Effector memory CD8-positive, alpha-beta T cell (primary cell): ENCODE measurements at regions not wholly inside any gene's neighbourhood (a gene's known extent, or its start where the extent isn't known, plus 50 kb on each side); places are given as distances from the start of the nearest gene placed in this dataset.
"Not testable (repeated sequence)": the region's sequence is repeated elsewhere in the genome, so short reads cannot be mapped to it uniquely, and the experiment has no call there.

Experiments
- ATAC-seq: fragments of 150-1000 bp; cut with Tn5 transposase; replicated peaks from 2 replicates; pipeline ENCODE4 v1.10.0; 2021; ENCODE audit warnings: mild to moderate bottlenecking, moderate library complexity
- DNase-seq, 3 experiments: peaks; one replicate each; pipeline ENCODE4 v3.0.0; 2021
- H3K27ac Mint-ChIP-seq, 2 donors: one replicate each; pipeline ENCODE4 v1.8.0; 2022; ENCODE audit warnings: mild to moderate bottlenecking in 2 of 2, mixed read lengths in 2 of 2, moderate library complexity in 2 of 2
- H3K27me3 Mint-ChIP-seq, 2 donors: one replicate each; pipeline ENCODE4 v1.8.0; 2022; ENCODE audit warnings: mixed read lengths in 2 of 2
- H3K36me3 Mint-ChIP-seq: one replicate; pipeline ENCODE4 v1.8.0; 2022; ENCODE audit warnings: mild to moderate bottlenecking, moderate library complexity, mixed read lengths; ENCODE audit not compliant: insufficient read depth
- H3K4me1 Mint-ChIP-seq, 2 donors: one replicate each; pipeline ENCODE4 v1.8.0; 2022; ENCODE audit warnings: low read depth in 2 of 2, mixed read lengths in 2 of 2
- H3K4me3 Mint-ChIP-seq, 2 donors: one replicate each; pipeline ENCODE4 v1.8.0; 2022; ENCODE audit warnings: mild to moderate bottlenecking in 2 of 2, mixed read lengths in 2 of 2, moderate library complexity in 2 of 2
- H3K9me3 Mint-ChIP-seq, 2 donors: one replicate each; pipeline ENCODE4 v1.8.0; 2022; ENCODE audit warnings: mixed read lengths in 2 of 2

DNA sequence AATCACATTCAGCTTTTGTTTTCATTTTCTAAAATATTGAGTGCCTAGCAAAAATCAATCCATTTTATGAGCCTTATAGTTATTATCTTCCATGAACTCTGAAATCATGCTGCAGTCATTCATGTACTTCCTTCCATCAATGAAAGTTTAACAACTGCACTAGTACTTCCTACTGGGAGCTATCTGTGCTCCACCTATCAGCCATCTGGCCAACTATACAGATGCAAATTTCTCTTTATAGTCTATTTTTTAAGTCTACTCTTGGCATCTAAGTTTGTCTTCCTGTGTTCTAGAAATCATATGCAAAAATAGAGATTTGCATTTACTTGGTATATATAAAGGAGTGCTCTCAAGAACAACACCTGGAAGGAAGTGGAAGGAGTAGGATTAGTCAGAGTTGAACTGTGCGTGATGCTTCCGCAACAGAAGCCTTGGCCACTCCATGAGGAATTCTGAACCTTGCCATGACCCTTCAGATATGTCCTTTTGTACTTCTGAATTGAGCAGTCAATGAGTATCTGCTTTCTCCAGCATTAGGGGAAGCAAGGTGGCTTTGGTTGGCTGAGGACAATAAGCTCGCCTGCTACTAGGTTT, 403.2 kb upstream of the ADAMTS5 start:
- no peak overlapping the region for H3K27ac Mint-ChIP-seq
- H3K4me1 Mint-ChIP-seq, result no peaks in the 10 kb centered on the region
- no peak for DNase-seq
- no peak overlapping the region for H3K4me3 Mint-ChIP-seq
- no peaks in the 10 kb centered on the region for H3K27me3 Mint-ChIP-seq
- no peak for ATAC-seq
- H3K36me3 Mint-ChIP-seq, result peaks cover 3% of the 10 kb centered on the region
- peaks cover 0 to 2% of the 10 kb centered on the region in 2 donors for H3K9me3 Mint-ChIP-seq

GRCh38 chr21:27369234-27369633, 402.3 kb upstream of the ADAMTS5 start:
- Mint-ChIP-seq H3K9me3 (peaks cover 0 to 2% of the 10 kb centered on the region in 2 donors), H3K27me3 (no peaks in the 10 kb centered on the region), H3K36me3 (peaks cover 3% of the 10 kb centered on the region), H3K27ac (no peak overlapping the region), H3K4me1 (no peaks in the 10 kb centered on the region), H3K4me3 (no peak overlapping the region)
- ATAC-seq (no peak), DNase-seq (no peak)

GRCh38 chr21:27366646-27367235, 399.9 kb upstream of the ADAMTS5 start:
- H3K4me3 Mint-ChIP-seq, result no peak overlapping the region
- peaks cover 3% of the 10 kb centered on the region for H3K36me3 Mint-ChIP-seq

DNA sequence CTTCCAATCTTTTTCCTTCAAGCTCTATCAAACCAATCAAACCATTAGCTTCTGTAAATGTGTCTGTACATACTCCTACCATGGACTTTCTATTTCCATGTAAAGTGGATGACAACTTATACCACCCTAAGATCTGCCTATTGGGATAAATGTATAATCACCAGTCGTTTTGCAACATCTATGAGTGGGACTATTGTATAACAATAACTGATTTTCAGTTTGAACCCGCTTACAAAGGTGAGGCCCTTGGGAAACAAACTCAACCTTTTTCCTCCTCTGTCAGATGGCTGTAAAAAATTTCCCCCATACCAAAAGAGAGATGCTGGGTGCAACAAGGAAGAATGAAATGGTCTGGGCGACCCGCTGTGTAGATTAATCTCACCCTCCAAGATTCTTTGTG, 399.1 kb upstream of the ADAMTS5 start:
- DNase-seq, result no peak
- no peak for ATAC-seq

More at GRCh38 chr21:27366646-27367235, 399.9 kb upstream of the ADAMTS5 start:
- Mint-ChIP-seq H3K9me3 (peaks cover 0 to 2% of the 10 kb centered on the region in 2 donors), H3K27ac (no peak overlapping the region), H3K4me1 (no peaks in the 10 kb centered on the region), H3K27me3 (no peaks in the 10 kb centered on the region)
- DNase-seq (no peak), ATAC-seq (no peak)

DNA sequence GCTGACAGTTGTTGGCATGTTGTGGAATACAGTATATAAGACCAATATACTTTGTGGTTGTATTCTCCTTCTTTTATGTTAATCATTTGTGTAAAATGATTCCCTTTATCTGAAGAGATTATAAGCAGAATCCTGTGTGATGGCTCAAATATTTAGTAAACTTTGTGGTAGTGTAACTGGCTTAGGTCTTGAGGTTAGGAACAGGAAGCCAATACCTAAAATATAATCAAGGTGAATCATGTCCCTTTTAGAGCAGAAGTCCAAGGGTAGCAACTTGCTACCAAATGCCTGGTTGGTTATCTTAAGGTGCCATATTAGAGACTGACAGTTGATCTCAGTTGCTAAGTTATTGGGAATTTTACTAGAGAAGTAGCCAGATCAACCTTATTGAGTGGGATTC, 398.5 kb upstream of the ADAMTS5 start:
- Mint-ChIP-seq H3K27ac (no peak overlapping the region), H3K4me1 (no peaks in the 10 kb centered on the region), H3K36me3 (peaks cover 3% of the 10 kb centered on the region), H3K9me3 (peaks cover 0 to 2% of the 10 kb centered on the region in 2 donors), H3K4me3 (no peak overlapping the region), H3K27me3 (no peaks in the 10 kb centered on the region)
- no peak for ATAC-seq
- no peak for DNase-seq

More for the DNA sequence above, 399.1 kb upstream of the ADAMTS5 start:
- H3K4me3 Mint-ChIP-seq, result no peak overlapping the region
- H3K36me3 Mint-ChIP-seq, result peaks cover 3% of the 10 kb centered on the region
- H3K27me3 Mint-ChIP-seq, result no peaks in the 10 kb centered on the region
- H3K4me1 Mint-ChIP-seq, result no peaks in the 10 kb centered on the region
- H3K9me3 Mint-ChIP-seq, result peaks cover 0 to 2% of the 10 kb centered on the region in 2 donors
- H3K27ac Mint-ChIP-seq, result no peak overlapping the region

- H3K27me3 Mint-ChIP-seq, result no peaks in the 10 kb centered on the region
- H3K36me3 Mint-ChIP-seq, result peaks cover under 1% of the 10 kb centered on the region
- ATAC-seq, result no peak
- no peak overlapping the region for H3K27ac Mint-ChIP-seq
- H3K9me3 Mint-ChIP-seq, result peaks cover 0 to 2% of the 10 kb centered on the region in 2 donors
- H3K4me1 Mint-ChIP-seq, result no peaks in the 10 kb centered on the region
- DNase-seq, result no peak
- no peak overlapping the region for H3K4me3 Mint-ChIP-seq
Observed at GRCh38 chr21:27363719-27364477, 397.0 kb upstream of the ADAMTS5 start.

GRCh38 chr21:27362249-27362648, 395.4 kb upstream of the ADAMTS5 start:
- H3K27me3 Mint-ChIP-seq, result no peaks in the 10 kb centered on the region
- H3K27ac Mint-ChIP-seq, result no peak overlapping the region
- DNase-seq, result no peak
- H3K4me1 Mint-ChIP-seq, result no peaks in the 10 kb centered on the region
- no peaks in the 10 kb centered on the region for H3K36me3 Mint-ChIP-seq
- H3K4me3 Mint-ChIP-seq, result no peak overlapping the region
- no peak for ATAC-seq
- peaks cover 2 to 9% of the 10 kb centered on the region in 2 donors for H3K9me3 Mint-ChIP-seq

GRCh38 chr21:27359141-27359540, 392.3 kb upstream of the ADAMTS5 start:
- Mint-ChIP-seq H3K9me3 (peaks cover 0 to 11% of the 10 kb centered on the region in 2 donors), H3K27me3 (no peaks in the 10 kb centered on the region), H3K4me3 (no peak overlapping the region), H3K27ac (no peak overlapping the region), H3K4me1 (no peaks in the 10 kb centered on the region), H3K36me3 (no peaks in the 10 kb centered on the region)
- ATAC-seq (no peak), DNase-seq (no peak)

- H3K4me1 Mint-ChIP-seq, result no peaks in the 10 kb centered on the region
- ATAC-seq (no peak), DNase-seq (no peak)
- no peaks in the 10 kb centered on the region for H3K27me3 Mint-ChIP-seq
- no peaks in the 10 kb centered on the region for H3K36me3 Mint-ChIP-seq
- H3K9me3 Mint-ChIP-seq, result peaks cover 10 to 21% of the 10 kb centered on the region in 2 donors
- H3K4me3 Mint-ChIP-seq, result no peak overlapping the region
- H3K27ac Mint-ChIP-seq, result no peak overlapping the region
Observed at GRCh38 chr21:27352885-27353284, 386.0 kb upstream of the ADAMTS5 start.

DNA sequence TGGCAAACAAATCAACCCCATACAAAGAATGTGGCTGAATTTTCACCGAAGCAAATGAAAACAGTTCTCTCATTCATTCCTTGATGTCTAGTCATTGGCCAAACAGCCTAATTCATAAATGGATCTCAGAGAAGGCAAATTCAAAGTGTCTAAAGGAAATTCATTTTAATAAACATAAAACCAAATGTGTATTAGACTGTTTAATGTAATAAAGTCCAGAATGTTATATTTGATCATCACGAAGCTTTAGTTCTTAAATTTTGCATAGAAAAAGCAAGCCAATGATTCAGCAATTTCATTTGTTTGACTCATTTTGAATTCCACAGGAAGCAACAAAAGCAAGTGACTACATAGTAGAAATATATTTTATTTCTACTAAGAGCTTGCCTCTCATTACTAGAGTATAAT, 379.2 kb upstream of the ADAMTS5 start:
- no peak for ATAC-seq
- Mint-ChIP-seq H3K36me3 (no peaks in the 10 kb centered on the region), H3K4me1 (no peaks in the 10 kb centered on the region)

DNA sequence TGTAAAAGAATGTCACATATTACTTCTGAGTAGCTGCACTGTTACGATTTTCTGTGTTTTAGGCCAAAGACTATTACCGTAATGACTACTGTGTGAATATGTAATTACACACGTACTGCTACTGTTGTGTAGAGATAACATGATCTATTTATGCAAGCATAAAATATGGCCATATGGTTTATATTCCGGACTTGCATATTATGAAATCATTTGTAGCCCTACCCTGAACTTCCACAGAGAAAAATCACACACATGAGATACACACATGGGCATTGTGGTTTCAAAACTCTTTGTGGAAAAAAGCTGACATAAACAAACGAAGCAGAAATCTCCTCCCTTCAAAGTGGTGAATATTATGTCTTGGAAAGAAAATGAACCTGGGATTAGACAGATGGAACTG, 373.0 kb upstream of the ADAMTS5 start:
- Mint-ChIP-seq H3K27ac (no peak overlapping the region), H3K4me1 (no peaks in the 10 kb centered on the region), H3K36me3 (no peaks in the 10 kb centered on the region), H3K4me3 (no peak overlapping the region), H3K27me3 (no peaks in the 10 kb centered on the region), H3K9me3 (peaks cover 4 to 5% of the 10 kb centered on the region in 2 donors)
- no peak for DNase-seq
- no peak for ATAC-seq

More for the DNA sequence above, 379.2 kb upstream of the ADAMTS5 start:
- H3K4me3 Mint-ChIP-seq, result no peak overlapping the region
- no peak overlapping the region for H3K27ac Mint-ChIP-seq
- DNase-seq, result no peak
- no peaks in the 10 kb centered on the region for H3K27me3 Mint-ChIP-seq
- H3K9me3 Mint-ChIP-seq, result peaks cover 6 to 7% of the 10 kb centered on the region in 2 donors

- not testable (repeated sequence) for H3K36me3 Mint-ChIP-seq, H3K4me3 Mint-ChIP-seq, H3K27me3 Mint-ChIP-seq, ATAC-seq, H3K4me1 Mint-ChIP-seq, DNase-seq, H3K27ac Mint-ChIP-seq
- H3K9me3 Mint-ChIP-seq, result peaks cover 7 to 11% of the 10 kb centered on the region in 2 donors
Observed at GRCh38 chr21:27338007-27338406, 371.1 kb upstream of the ADAMTS5 start.

DNA sequence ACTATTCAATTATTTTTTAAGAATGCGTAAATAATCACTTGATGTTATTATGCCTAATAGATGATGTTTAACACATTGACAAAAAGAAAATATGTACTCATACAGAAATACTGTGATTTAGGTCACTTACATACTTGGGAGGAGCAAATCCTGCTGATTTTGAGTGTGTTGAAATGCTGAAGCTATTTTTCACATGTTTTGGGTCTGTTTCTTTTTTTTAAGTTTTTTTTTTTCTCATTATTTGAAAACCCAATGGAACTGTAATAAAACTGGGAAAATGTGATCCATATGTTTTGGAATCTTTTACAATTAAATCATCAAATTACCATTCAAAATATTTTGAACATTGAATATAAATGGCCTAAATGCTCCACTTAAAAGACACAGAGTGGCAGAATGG, 366.2 kb upstream of the ADAMTS5 start:
- Mint-ChIP-seq H3K4me1 (no peaks in the 10 kb centered on the region), H3K27ac (no peak overlapping the region), H3K4me3 (no peak overlapping the region), H3K27me3 (no peaks in the 10 kb centered on the region), H3K9me3 (peaks cover 4 to 11% of the 10 kb centered on the region in 2 donors), H3K36me3 (no peaks in the 10 kb centered on the region)
- ATAC-seq, result no peak
- no peak for DNase-seq
